K562 (cell line): ENCODE measurements at regions not wholly inside any gene's neighbourhood (a gene's known extent, or its start where the extent isn't known, plus 50 kb on each side); places are given as distances from the start of the nearest gene placed in this dataset.

Experiments used
- ARID2 ChIP-seq: fragments of 450-650 bp; IDR thresholded peaks from 2 replicates; pipeline ENCODE4 v1.6.1; 2017; ENCODE audit warnings: antibody characterized with exemption, mild to moderate bottlenecking
- ARNT ChIP-seq, 2 experiments: fragments of 450-650 bp; IDR thresholded peaks; 2 replicates each; pipeline ENCODE4 v1.6.1; 2016; ENCODE audit warnings: mild to moderate bottlenecking in 1 of 2
- CEBPG ChIP-seq, 3 experiments: fragments of 200-800 bp in 1 of 3; sonication (Bioruptor generic) in 1 of 3; sonication (generic) in 1 of 3; formaldehyde crosslinking in 1 of 3; IDR thresholded peaks in 2 of 3; conservative IDR thresholded peaks in 1 of 3; 2 replicates each; pipeline versions ENCODE4 v1.6.1 to v1.8.0; 2016 to 2022; ENCODE audit warnings: missing compliant biosample characterization in 2 of 3, missing genetic modification characterization in 2 of 3, mild to moderate bottlenecking in 1 of 3, missing genetic modification reagents in 1 of 3
- EP300 ChIP-seq: IDR thresholded peaks from 2 replicates; pipeline ENCODE4 v1.6.1; 2012; ENCODE audit warnings: low read length, improper control_type of control experiment
- ERF ChIP-seq: fragments of 450-650 bp; formaldehyde crosslinking; IDR thresholded peaks from 2 replicates; pipeline ENCODE4 v1.4.0; 2020; ENCODE audit warnings: mild to moderate bottlenecking, mixed read lengths
- EZH2 ChIP-seq: IDR thresholded peaks from 2 replicates; pipeline ENCODE4 v1.6.1; 2012; ENCODE audit warnings: low read depth, mild to moderate bottlenecking, inconsistent platforms, low read length, borderline replicate concordance
- KAT8 ChIP-seq: fragments of 450-650 bp; IDR thresholded peaks from 2 replicates; pipeline ENCODE4 v1.6.1; 2016; ENCODE audit warnings: low read depth, mild to moderate bottlenecking
- MTA3 ChIP-seq: fragments of 450-650 bp; formaldehyde crosslinking; IDR thresholded peaks from 2 replicates; pipeline ENCODE4 v1.6.1; 2017; ENCODE audit warnings: mild to moderate bottlenecking, borderline replicate concordance
- SUPT5H ChIP-seq: fragments of 450-650 bp; IDR thresholded peaks from 2 replicates; pipeline ENCODE4 v1.6.1; 2016
- ZFP1 ChIP-seq: fragments of 450-650 bp; formaldehyde crosslinking; IDR thresholded peaks from 2 replicates; pipeline ENCODE4 v1.4.0; 2020; ENCODE audit warnings: mild to moderate bottlenecking, mixed read lengths
- ZNF431 ChIP-seq: sonication (generic); formaldehyde crosslinking; IDR thresholded peaks from 2 replicates; pipeline ENCODE4 v1.8.0; 2022; ENCODE audit warnings: mild to moderate bottlenecking, missing genetic modification reagents
- TF ChIP-seq, protein P1 (sequence below): fragments of 250-450 bp; sonication (Bioruptor Pico); IDR thresholded peaks from 2 replicates; pipeline ENCODE4 v1.4.0; 2020
- TF ChIP-seq, protein P2 (sequence below): sonication (generic); formaldehyde crosslinking; IDR thresholded peaks from 2 replicates; pipeline ENCODE4 v1.8.1; 2023; ENCODE audit warnings: mild to moderate bottlenecking, missing genetic modification reagents
- TF ChIP-seq, protein P3 (sequence below): fragments of 450-650 bp; IDR thresholded peaks from 2 replicates; pipeline ENCODE4 v1.6.1; 2016; ENCODE audit warnings: missing biosample characterization, missing genetic modification characterization
- TF ChIP-seq, protein P4 (sequence below): fragments of 450-650 bp; IDR thresholded peaks from one replicate; pipeline ENCODE4 v1.6.1; 2018; ENCODE audit warnings: mild to moderate bottlenecking, moderate library complexity; ENCODE audit not compliant: partially characterized antibody
- TF ChIP-seq, protein P5 (sequence below): fragments of 450-650 bp; IDR thresholded peaks from 2 replicates; pipeline ENCODE4 v1.6.1; 2017; ENCODE audit warnings: mild to moderate bottlenecking, moderate library complexity

DNA sequence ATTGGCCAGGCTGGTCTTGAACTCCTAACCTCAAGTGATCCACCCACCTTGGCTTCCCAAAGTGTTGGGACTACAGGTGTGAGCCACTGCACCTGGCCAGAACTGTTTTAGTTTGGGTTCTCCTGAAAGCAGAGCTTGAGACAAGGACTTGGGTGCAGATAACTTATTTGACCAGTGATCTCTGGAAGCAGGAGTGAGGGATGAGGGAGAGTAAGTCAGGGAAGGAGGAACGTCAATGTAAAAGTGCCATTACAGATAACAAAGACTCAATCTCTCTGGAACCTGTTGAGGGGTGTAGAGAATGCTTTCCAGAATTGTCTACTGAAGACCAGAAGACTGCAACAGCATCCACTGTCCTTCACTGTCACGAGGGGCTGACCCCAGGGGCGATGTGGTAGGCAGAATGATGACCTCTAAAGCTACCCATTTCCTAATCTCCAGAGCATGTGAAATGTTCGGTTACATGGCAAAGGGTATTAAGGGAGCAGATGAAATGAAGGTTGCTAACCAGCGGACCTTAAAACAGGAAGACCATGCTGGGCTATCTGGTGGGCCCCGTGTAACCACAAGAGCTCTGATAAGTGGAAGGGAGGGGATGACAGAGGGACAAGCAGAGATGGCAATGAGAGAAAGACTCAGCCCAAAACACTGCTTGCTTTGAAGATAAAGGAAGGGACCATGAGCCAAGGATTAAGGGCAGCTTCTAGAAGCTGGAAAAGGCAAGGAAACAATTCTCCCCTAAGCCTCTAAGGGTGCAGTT, 207.8 kb downstream of the RBM19 start (continued):
- TF ChIP-seq, protein P1, sequence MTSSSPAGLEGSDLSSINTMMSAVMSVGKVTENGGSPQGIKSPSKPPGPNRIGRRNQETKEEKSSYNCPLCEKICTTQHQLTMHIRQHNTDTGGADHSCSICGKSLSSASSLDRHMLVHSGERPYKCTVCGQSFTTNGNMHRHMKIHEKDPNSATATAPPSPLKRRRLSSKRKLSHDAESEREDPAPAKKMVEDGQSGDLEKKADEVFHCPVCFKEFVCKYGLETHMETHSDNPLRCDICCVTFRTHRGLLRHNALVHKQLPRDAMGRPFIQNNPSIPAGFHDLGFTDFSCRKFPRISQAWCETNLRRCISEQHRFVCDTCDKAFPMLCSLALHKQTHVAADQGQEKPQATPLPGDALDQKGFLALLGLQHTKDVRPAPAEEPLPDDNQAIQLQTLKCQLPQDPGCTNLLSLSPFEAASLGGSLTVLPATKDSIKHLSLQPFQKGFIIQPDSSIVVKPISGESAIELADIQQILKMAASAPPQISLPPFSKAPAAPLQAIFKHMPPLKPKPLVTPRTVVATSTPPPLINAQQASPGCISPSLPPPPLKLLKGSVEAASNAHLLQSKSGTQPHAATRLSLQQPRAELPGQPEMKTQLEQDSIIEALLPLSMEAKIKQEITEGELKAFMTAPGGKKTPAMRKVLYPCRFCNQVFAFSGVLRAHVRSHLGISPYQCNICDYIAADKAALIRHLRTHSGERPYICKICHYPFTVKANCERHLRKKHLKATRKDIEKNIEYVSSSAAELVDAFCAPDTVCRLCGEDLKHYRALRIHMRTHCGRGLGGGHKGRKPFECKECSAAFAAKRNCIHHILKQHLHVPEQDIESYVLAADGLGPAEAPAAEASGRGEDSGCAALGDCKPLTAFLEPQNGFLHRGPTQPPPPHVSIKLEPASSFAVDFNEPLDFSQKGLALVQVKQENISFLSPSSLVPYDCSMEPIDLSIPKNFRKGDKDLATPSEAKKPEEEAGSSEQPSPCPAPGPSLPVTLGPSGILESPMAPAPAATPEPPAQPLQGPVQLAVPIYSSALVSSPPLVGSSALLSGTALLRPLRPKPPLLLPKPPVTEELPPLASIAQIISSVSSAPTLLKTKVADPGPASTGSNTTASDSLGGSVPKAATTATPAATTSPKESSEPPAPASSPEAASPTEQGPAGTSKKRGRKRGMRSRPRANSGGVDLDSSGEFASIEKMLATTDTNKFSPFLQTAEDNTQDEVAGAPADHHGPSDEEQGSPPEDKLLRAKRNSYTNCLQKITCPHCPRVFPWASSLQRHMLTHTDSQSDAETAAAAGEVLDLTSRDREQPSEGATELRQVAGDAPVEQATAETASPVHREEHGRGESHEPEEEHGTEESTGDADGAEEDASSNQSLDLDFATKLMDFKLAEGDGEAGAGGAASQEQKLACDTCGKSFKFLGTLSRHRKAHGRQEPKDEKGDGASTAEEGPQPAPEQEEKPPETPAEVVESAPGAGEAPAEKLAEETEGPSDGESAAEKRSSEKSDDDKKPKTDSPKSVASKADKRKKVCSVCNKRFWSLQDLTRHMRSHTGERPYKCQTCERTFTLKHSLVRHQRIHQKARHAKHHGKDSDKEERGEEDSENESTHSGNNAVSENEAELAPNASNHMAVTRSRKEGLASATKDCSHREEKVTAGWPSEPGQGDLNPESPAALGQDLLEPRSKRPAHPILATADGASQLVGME (CRISPR knock-in tag) = no peak
- peak in 1 of 2 experiments; percentile 37; a peak in 1 of 4 replicates for TF ChIP-seq ARNT (IDR thresholded peaks at IDR 0.05)
- TF ChIP-seq ZNF431 (CRISPR knock-in tag) = no peak
- TF ChIP-seq, protein P2, sequence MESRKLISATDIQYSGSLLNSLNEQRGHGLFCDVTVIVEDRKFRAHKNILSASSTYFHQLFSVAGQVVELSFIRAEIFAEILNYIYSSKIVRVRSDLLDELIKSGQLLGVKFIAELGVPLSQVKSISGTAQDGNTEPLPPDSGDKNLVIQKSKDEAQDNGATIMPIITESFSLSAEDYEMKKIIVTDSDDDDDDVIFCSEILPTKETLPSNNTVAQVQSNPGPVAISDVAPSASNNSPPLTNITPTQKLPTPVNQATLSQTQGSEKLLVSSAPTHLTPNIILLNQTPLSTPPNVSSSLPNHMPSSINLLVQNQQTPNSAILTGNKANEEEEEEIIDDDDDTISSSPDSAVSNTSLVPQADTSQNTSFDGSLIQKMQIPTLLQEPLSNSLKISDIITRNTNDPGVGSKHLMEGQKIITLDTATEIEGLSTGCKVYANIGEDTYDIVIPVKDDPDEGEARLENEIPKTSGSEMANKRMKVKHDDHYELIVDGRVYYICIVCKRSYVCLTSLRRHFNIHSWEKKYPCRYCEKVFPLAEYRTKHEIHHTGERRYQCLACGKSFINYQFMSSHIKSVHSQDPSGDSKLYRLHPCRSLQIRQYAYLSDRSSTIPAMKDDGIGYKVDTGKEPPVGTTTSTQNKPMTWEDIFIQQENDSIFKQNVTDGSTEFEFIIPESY (CRISPR knock-in tag) = peak; percentile 54; the same call in 1 of the 2 replicates
- TF ChIP-seq EZH2 = no peak
- TF ChIP-seq, protein P3, sequence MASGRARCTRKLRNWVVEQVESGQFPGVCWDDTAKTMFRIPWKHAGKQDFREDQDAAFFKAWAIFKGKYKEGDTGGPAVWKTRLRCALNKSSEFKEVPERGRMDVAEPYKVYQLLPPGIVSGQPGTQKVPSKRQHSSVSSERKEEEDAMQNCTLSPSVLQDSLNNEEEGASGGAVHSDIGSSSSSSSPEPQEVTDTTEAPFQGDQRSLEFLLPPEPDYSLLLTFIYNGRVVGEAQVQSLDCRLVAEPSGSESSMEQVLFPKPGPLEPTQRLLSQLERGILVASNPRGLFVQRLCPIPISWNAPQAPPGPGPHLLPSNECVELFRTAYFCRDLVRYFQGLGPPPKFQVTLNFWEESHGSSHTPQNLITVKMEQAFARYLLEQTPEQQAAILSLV = no peak
- TF ChIP-seq ERF (CRISPR knock-in tag) = no peak
- TF ChIP-seq CEBPG (CRISPR knock-in tag; IDR thresholded peaks at IDR 0.05) = no peak
- no peak for TF ChIP-seq CEBPG (tag; conservative IDR thresholded peaks at IDR 0.05 in 1 of 2, IDR thresholded peaks at IDR 0.05 in 1 of 2)
- no peak for TF ChIP-seq SUPT5H
- TF ChIP-seq ARID2 = no peak
- peak; percentile 46; the same call in 1 of the 2 replicates for TF ChIP-seq EP300
- TF ChIP-seq, protein P4, sequence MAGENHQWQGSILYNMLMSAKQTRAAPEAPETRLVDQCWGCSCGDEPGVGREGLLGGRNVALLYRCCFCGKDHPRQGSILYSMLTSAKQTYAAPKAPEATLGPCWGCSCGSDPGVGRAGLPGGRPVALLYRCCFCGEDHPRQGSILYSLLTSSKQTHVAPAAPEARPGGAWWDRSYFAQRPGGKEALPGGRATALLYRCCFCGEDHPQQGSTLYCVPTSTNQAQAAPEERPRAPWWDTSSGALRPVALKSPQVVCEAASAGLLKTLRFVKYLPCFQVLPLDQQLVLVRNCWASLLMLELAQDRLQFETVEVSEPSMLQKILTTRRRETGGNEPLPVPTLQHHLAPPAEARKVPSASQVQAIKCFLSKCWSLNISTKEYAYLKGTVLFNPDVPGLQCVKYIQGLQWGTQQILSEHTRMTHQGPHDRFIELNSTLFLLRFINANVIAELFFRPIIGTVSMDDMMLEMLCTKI = no peak
- TF ChIP-seq, protein P5, sequence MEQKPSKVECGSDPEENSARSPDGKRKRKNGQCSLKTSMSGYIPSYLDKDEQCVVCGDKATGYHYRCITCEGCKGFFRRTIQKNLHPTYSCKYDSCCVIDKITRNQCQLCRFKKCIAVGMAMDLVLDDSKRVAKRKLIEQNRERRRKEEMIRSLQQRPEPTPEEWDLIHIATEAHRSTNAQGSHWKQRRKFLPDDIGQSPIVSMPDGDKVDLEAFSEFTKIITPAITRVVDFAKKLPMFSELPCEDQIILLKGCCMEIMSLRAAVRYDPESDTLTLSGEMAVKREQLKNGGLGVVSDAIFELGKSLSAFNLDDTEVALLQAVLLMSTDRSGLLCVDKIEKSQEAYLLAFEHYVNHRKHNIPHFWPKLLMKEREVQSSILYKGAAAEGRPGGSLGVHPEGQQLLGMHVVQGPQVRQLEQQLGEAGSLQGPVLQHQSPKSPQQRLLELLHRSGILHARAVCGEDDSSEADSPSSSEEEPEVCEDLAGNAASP = no peak
- no peak for TF ChIP-seq KAT8
- no peak for TF ChIP-seq ZFP1 (CRISPR knock-in tag)
- peak; percentile 32; the same call in 1 of the 2 replicates for TF ChIP-seq MTA3
